ENCODE measurements at regions not wholly inside any gene's neighbourhood (a gene's known extent, or its start where the extent isn't known, plus 50 kb on each side); places are given as distances from the start of the nearest gene placed in this dataset.

DNA sequence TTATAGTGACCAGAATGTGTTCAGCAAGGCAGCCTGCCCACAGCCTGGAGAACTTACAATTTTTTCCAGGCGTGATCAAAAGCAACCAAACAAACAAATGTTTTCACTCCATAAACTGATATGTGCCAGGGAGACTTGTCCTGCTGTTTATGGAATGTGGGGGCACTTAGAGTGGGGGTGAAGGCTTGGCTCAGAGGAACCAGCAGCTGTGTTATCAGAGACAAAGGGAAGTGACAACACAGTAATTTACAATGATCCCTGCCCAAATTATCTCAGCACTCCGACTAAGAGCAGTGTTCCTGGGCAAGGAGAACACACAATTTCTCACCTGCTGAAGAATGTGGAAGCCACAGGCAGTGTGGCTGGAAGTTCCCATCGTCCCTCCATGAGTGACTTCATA is 429.1 kb upstream of the IRX4 start:
- TF ChIP-seq CTCF (IDR thresholded peaks at IDR 0.05), result no peak
- TF ChIP-seq EZH2 (IDR thresholded peaks at IDR 0.05), result no peak

Measured in neural progenitor cell (in vitro differentiated cells).